IgD-negative memory B cell (primary cell): ENCODE measurements at regions not wholly inside any gene's neighbourhood (a gene's known extent, or its start where the extent isn't known, plus 50 kb on each side); places are given as distances from the start of the nearest gene placed in this dataset.
"Not testable (repeated sequence)": the region's sequence is repeated elsewhere in the genome, so short reads cannot be mapped to it uniquely, and the experiment has no call there.

Experiments used
- H3K27ac Mint-ChIP-seq, 3 donors: one replicate each; pipeline ENCODE4 v1.8.0; 2020 to 2022; ENCODE audit warnings: mild to moderate bottlenecking in 3 of 3, mixed read lengths in 3 of 3, moderate library complexity in 1 of 3
- H3K27me3 Mint-ChIP-seq: one replicate; pipeline ENCODE4 v1.8.0; 2021; ENCODE audit warnings: mixed read lengths
- H3K36me3 Mint-ChIP-seq: one replicate; pipeline ENCODE4 v1.8.0; 2020; ENCODE audit warnings: mild to moderate bottlenecking, mixed read lengths
- H3K4me1 Mint-ChIP-seq, 3 donors: one replicate each; pipeline ENCODE4 v1.8.0; 2020 to 2022; ENCODE audit warnings: mixed read lengths in 3 of 3, mild to moderate bottlenecking in 1 of 3
- H3K4me3 Mint-ChIP-seq, 4 donors: one replicate each; pipeline ENCODE4 v1.8.0; 2020 to 2022; ENCODE audit warnings: mild to moderate bottlenecking in 4 of 4, mixed read lengths in 4 of 4, moderate library complexity in 3 of 4
- H3K9me3 Mint-ChIP-seq, 3 donors: one replicate each; pipeline ENCODE4 v1.8.0; 2020 to 2021; ENCODE audit warnings: mixed read lengths in 3 of 3, mild to moderate bottlenecking in 1 of 3

GRCh38 chrX:40964633-40965586 lies 120.3 kb upstream of the USP9X start:
- Mint-ChIP-seq H3K9me3 (peaks cover 0 to 6% (median 2%) of the 10 kb centered on the region in 3 donors), H3K4me1 (peaks cover 7 to 9% (median 8%) of the 10 kb centered on the region in 3 donors), H3K4me3 (peak overlapping the region in 2 of 4 donors; percentile 6 to 70), H3K27ac (peak overlapping the region in 1 of 3 donors; percentile 46), H3K27me3 (peaks cover 5% of the 10 kb centered on the region), H3K36me3 (no peaks in the 10 kb centered on the region)

GRCh38 chrX:40966213-40966820 lies 118.9 kb upstream of the USP9X start:
- H3K4me3 Mint-ChIP-seq, result no peak overlapping the region
- peaks cover 8 to 10% (median 9%) of the 10 kb centered on the region in 3 donors for H3K4me1 Mint-ChIP-seq
- no peak overlapping the region for H3K27ac Mint-ChIP-seq
- peaks cover 2 to 9% (median 3%) of the 10 kb centered on the region in 3 donors for H3K9me3 Mint-ChIP-seq
- peaks cover 8% of the 10 kb centered on the region for H3K27me3 Mint-ChIP-seq
- H3K36me3 Mint-ChIP-seq, result peaks cover 1% of the 10 kb centered on the region

- H3K27ac Mint-ChIP-seq, result no peak overlapping the region
- H3K36me3 Mint-ChIP-seq, result peaks cover 4% of the 10 kb centered on the region
- no peak overlapping the region for H3K4me3 Mint-ChIP-seq
- H3K9me3 Mint-ChIP-seq, result peaks cover 2 to 9% (median 3%) of the 10 kb centered on the region in 3 donors
- H3K4me1 Mint-ChIP-seq, result peaks cover 8 to 10% (median 9%) of the 10 kb centered on the region in 3 donors
- peaks cover 8% of the 10 kb centered on the region for H3K27me3 Mint-ChIP-seq
Measured at GRCh38 chrX:40968180-40968579, 117.1 kb upstream of the USP9X start.

- Mint-ChIP-seq H3K27ac (no peak overlapping the region), H3K4me3 (no peak overlapping the region), H3K36me3 (peaks cover 4% of the 10 kb centered on the region), H3K9me3 (peaks cover 0 to 3% (median 3%) of the 10 kb centered on the region in 3 donors), H3K4me1 (peaks cover 0 to 4% (median 0%) of the 10 kb centered on the region in 3 donors), H3K27me3 (peaks cover 8% of the 10 kb centered on the region)
Measured at GRCh38 chrX:40971736-40972135, 113.5 kb upstream of the USP9X start.

- H3K9me3 Mint-ChIP-seq, result peaks cover 0 to 8% (median 3%) of the 10 kb centered on the region in 3 donors
- H3K4me3 Mint-ChIP-seq, result no peak overlapping the region
- H3K27ac Mint-ChIP-seq, result no peak overlapping the region
- peaks cover 4% of the 10 kb centered on the region for H3K36me3 Mint-ChIP-seq
- peaks cover 0 to 3% (median 0%) of the 10 kb centered on the region in 3 donors for H3K4me1 Mint-ChIP-seq
- peaks cover 5% of the 10 kb centered on the region for H3K27me3 Mint-ChIP-seq
Measured at GRCh38 chrX:40973619-40974018, 111.6 kb upstream of the USP9X start.

GRCh38 chrX:40975951-40976350 lies 109.3 kb upstream of the USP9X start:
- Mint-ChIP-seq H3K27me3 (peaks cover 4% of the 10 kb centered on the region), H3K4me1 (peaks cover 0 to 3% (median 0%) of the 10 kb centered on the region in 3 donors), H3K27ac (no peak overlapping the region), H3K36me3 (peaks cover 4% of the 10 kb centered on the region), H3K4me3 (no peak overlapping the region), H3K9me3 (peaks cover 0 to 8% (median 3%) of the 10 kb centered on the region in 3 donors)

- Mint-ChIP-seq H3K4me3 (no peak overlapping the region), H3K36me3 (peaks cover 2% of the 10 kb centered on the region), H3K9me3 (peaks cover 0 to 5% (median 0%) of the 10 kb centered on the region in 3 donors), H3K27me3 (peaks cover 2% of the 10 kb centered on the region), H3K27ac (no peak overlapping the region), H3K4me1 (no peaks in the 10 kb centered on the region)
Measured at GRCh38 chrX:40976981-40977380, 108.3 kb upstream of the USP9X start.

- Mint-ChIP-seq H3K27ac (no peak overlapping the region), H3K9me3 (peaks cover 2 to 10% (median 9%) of the 10 kb centered on the region in 3 donors), H3K4me3 (no peak overlapping the region), H3K27me3 (peaks cover 2% of the 10 kb centered on the region), H3K36me3 (peaks cover 3% of the 10 kb centered on the region), H3K4me1 (no peaks in the 10 kb centered on the region)
Measured at GRCh38 chrX:40984962-40985361, 100.3 kb upstream of the USP9X start.

- Mint-ChIP-seq H3K27ac (no peak overlapping the region), H3K4me1 (peaks cover 0 to 2% (median 0%) of the 10 kb centered on the region in 3 donors), H3K27me3 (peaks cover 2% of the 10 kb centered on the region), H3K9me3 (peaks cover 2 to 19% (median 9%) of the 10 kb centered on the region in 3 donors), H3K4me3 (no peak overlapping the region), H3K36me3 (peaks cover 2% of the 10 kb centered on the region)
Measured at GRCh38 chrX:40987413-40987812, 97.8 kb upstream of the USP9X start.

GRCh38 chrX:40988100-40988499 lies 97.1 kb upstream of the USP9X start:
- peaks cover 2% of the 10 kb centered on the region for H3K36me3 Mint-ChIP-seq
- H3K27ac Mint-ChIP-seq, result no peak overlapping the region
- H3K4me3 Mint-ChIP-seq, result no peak overlapping the region
- peaks cover 2% of the 10 kb centered on the region for H3K27me3 Mint-ChIP-seq
- peaks cover 0 to 2% (median 0%) of the 10 kb centered on the region in 3 donors for H3K4me1 Mint-ChIP-seq
- H3K9me3 Mint-ChIP-seq, result peaks cover 2 to 19% (median 9%) of the 10 kb centered on the region in 3 donors

- not testable (repeated sequence) for H3K27me3 Mint-ChIP-seq, H3K4me3 Mint-ChIP-seq, H3K4me1 Mint-ChIP-seq, H3K36me3 Mint-ChIP-seq
- peak overlapping the region in 1 of 3 donors; percentile 41 for H3K27ac Mint-ChIP-seq
- peaks cover 2 to 21% (median 13%) of the 10 kb centered on the region in 3 donors for H3K9me3 Mint-ChIP-seq
Measured at GRCh38 chrX:40993395-40993794, 91.8 kb upstream of the USP9X start.

GRCh38 chrX:40996886-40997530 lies 88.2 kb upstream of the USP9X start:
- peaks cover 6% of the 10 kb centered on the region for H3K27me3 Mint-ChIP-seq
- H3K4me1 Mint-ChIP-seq, result peaks cover 0 to 3% (median 0%) of the 10 kb centered on the region in 3 donors
- H3K27ac Mint-ChIP-seq, result no peak overlapping the region
- peak overlapping the region in 1 of 4 donors; percentile 62 for H3K4me3 Mint-ChIP-seq
- H3K9me3 Mint-ChIP-seq, result peaks cover 0 to 4% (median 3%) of the 10 kb centered on the region in 3 donors
- peaks cover 3% of the 10 kb centered on the region for H3K36me3 Mint-ChIP-seq

GRCh38 chrX:40998123-40998522 lies 87.1 kb upstream of the USP9X start:
- peaks cover 3% of the 10 kb centered on the region for H3K36me3 Mint-ChIP-seq
- no peak overlapping the region for H3K27ac Mint-ChIP-seq
- H3K4me3 Mint-ChIP-seq, result no peak overlapping the region
- peaks cover 0 to 3% (median 0%) of the 10 kb centered on the region in 3 donors for H3K4me1 Mint-ChIP-seq
- peaks cover 0 to 4% (median 2%) of the 10 kb centered on the region in 3 donors for H3K9me3 Mint-ChIP-seq
- peaks cover 9% of the 10 kb centered on the region for H3K27me3 Mint-ChIP-seq

GRCh38 chrX:41001327-41001726 lies 83.9 kb upstream of the USP9X start:
- peaks cover 9% of the 10 kb centered on the region for H3K27me3 Mint-ChIP-seq
- H3K4me1 Mint-ChIP-seq, result peaks cover 0 to 7% (median 0%) of the 10 kb centered on the region in 3 donors
- no peak overlapping the region for H3K27ac Mint-ChIP-seq
- H3K36me3 Mint-ChIP-seq, result no peaks in the 10 kb centered on the region
- no peaks in the 10 kb centered on the region for H3K9me3 Mint-ChIP-seq
- no peak overlapping the region for H3K4me3 Mint-ChIP-seq

GRCh38 chrX:41002026-41002425 lies 83.2 kb upstream of the USP9X start:
- H3K4me1 Mint-ChIP-seq, result peaks cover 0 to 9% (median 2%) of the 10 kb centered on the region in 3 donors
- H3K9me3 Mint-ChIP-seq, result no peaks in the 10 kb centered on the region
- H3K27ac Mint-ChIP-seq, result no peak overlapping the region
- peaks cover 12% of the 10 kb centered on the region for H3K27me3 Mint-ChIP-seq
- no peak overlapping the region for H3K4me3 Mint-ChIP-seq
- H3K36me3 Mint-ChIP-seq, result no peaks in the 10 kb centered on the region
